HuH-7 (cell line): ENCODE measurements at regions not wholly inside any gene's neighbourhood (a gene's known extent, or its start where the extent isn't known, plus 50 kb on each side); places are given as distances from the start of the nearest gene placed in this dataset.
"Not testable (repeated sequence)": the region's sequence is repeated elsewhere in the genome, so short reads cannot be mapped to it uniquely, and the experiment has no call there.

Experiments used
- DNase-seq: peaks from one replicate; pipeline ENCODE4 v3.0.0; 2011; ENCODE audit warnings: low spot score

DNA sequence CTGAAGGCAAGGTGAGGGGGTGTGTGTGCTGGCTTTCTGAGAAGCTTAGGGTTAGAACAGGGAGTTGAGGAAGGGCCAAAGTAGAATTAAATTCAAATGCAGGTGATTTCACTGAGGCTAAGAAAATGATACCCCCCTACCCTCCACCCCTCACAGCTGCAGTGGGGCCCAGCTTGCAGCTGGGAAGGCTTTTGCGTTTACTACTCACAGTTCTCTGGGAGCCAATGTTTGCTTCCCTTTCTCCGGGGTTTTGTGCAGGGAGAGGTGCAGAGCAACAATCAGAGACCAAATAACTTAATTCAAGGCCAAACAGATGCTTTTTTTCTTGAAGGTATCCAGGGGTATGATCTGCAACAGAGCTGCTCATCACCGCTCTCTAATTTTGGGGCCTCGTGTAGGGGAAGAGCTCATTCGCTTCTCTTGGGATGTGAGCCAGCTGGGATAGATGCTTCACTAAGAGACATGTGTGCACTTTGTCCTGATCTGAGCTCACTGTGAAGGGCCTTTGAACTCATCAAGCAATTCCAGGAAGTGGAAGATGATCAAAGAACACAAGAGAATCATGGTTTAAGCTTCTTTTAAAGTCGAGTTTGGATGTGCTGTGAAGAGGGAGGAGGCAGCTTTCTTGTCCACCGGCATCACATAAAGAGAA lies 122.7 kb upstream of the C1GALT1C1 start:
- no peak for DNase-seq

DNA sequence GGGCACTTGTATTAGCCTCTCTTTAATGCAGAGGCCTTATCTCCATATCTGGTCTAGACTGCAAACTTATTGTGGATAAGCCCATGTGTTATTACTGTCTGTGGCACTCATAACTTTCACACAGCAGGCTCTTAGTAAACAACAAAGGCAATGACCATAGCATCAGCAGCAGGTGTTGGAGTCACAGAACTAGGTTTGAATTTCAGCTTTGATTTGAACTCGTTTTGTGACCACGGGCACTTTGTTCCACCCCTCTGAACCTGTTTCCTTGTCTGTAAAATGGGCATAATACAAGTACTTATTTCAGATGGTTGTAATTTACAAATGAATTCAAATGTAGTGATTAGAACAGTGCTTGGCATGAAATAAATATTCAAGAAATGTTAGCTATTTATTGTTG lies 121.8 kb upstream of the C1GALT1C1 start:
- DNase-seq: no peak

DNA sequence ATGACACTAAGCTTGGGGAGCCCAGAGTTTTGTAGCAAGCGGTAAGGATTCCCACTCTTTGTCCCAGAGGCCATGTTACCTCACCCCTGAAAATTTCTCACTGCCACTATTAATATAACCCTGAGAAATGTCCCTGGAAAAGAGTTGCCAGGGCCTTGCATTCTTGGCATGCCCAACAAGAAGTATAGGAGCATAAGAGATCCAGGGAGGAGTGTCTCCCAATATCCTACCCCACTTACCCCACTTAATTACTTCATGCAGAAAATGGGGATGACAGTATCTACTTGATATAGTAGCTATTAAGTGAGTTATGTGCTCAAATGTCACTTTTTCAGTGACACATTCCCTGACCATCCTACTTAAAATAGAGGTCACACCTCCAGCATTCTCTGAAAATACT lies 120.5 kb upstream of the C1GALT1C1 start:
- DNase-seq: no peak

DNA sequence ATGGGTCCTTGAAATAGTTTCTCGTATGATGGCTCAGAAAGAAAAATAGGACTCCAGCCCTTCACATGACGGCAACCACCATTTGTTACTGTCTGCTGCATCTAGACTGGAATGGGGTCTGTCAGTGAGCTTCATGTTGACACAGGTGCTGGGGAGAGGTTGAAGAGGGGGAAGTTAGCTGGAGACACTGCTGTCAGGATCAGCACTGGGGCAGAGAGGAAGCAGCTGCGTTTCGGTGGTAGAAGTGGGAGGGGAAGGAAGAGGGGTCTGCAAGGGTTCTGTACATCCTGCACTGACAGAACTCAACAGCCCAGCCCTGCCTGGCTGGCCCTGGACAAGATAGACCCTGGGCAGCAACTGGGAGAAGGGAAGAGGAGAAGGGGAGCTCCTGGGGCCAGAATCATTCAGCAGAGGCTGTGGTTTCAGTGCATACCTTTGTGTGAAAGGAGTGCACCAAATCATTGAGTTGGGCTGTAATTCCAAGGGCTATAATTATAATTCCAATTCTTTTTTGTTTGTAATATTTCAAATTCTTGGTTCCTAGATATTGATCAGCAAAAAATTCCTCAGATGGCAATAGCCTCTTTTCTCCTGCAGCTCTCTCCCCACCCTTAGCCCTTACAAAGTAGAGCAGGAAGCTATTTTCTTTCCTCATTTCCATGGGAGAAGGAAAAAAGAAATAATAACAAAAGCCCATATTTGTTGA lies 119.4 kb upstream of the C1GALT1C1 start:
- DNase-seq: no peak

DNA sequence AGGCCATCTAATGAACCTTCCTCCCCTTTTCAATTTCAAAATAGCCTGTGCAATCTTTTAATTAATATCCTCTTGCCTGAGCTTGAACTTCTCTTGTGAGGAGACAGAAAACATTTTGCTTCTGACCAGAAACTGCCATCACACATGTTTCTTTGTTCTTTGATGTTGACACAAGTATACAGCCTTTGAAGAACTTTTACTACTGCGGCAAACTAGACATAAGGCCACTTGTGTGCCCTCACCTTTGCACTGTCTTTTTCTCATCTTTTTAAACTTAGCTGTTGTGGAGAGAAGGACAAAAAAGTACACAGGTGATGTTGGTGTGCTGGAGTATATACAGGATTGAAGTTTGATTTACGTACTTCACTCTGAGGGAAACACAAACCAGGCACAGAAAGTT lies 116.3 kb upstream of the C1GALT1C1 start:
- no peak for DNase-seq

DNA sequence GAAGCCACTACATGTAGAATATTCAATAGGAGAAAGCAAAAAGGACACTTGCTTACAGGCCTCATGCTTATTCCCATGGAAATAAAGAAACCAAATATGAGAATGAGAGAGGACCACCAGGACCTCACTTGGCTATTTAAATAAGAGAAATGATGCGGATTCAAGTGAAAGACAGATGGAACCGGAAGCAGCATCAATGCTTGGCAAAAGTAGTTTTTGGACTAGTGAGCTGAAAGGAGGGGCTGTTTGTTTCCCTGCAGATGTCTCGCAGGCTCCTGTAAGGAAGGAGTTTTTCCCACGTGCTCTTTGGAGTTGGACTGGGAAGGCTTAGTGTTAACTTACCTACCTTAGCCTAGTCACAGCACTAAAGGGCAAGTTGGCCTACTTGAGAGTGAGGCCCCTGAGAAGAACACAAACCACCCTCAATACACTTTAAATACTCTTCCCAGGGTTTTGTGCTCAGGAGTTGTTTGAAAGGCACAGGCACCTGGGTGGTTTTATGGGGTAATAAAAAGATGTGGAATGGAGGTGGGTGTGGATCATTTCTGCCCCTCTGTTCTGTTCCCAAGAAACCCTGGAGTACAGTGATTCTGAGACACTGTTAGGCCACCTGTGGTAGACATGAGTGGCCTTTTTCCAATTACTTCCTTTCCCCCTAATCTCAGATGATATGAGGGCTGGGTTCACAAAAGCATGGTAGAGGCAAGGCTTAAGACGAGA lies 113.3 kb upstream of the C1GALT1C1 start:
- no peak for DNase-seq

DNA sequence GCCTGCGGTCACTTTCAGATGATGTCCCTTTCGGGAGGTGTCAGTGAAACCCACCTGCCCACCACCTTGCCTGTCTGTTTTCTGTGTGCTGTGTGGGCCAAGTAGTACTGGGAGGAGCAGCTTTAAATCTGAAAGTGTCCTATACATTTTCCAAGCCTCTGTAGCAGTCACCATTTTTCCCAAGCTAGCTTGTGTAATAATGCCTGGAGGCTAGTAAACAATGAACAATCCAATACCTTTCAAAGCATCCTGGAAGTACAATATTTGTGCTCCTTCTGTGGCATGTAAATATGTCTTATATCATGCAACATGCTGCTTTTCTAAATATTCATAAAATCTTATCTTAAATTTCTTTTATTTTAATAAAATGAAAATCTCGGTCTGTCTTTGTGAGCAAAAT lies 111.6 kb upstream of the C1GALT1C1 start:
- no peak for DNase-seq

DNA sequence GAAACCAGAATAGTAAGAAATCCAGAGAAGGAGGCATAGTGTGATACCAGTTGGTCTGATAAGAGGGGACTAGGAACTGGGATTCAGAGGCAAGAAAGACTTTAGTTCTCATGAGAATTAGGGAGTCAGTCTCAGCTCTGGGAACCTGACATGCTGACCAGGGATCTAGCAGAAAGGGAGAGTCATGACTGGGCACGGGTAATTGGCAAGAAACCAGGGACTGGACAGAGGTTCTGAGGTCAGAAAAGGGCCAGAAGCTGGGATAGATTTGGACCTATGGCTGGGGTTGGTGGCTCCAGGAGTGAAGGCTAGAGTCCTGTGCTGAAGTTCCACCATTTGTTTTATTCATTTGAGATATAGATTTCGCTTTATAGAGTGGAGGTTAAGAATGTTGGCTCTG lies 110.2 kb upstream of the C1GALT1C1 start:
- DNase-seq: no peak

DNA sequence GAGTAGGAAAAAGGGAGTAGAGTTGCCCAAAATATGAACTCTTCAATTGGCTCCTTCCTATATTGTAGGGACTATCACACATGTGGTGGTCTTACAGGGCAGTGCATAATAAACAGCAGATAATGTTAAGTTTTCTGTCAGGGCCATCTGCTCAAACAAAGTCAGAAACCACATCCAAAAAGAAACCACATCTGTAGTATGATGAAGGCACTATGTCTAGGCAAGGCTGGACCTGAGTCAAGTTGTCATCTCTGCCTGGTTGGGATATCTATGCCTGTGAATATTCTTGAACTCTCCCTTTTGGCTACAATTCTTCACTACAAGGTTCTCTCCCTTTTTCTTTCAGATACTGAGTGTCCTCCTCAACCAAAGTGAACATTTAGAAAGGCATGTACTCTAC lies 109.4 kb upstream of the C1GALT1C1 start:
- DNase-seq: no peak

DNA sequence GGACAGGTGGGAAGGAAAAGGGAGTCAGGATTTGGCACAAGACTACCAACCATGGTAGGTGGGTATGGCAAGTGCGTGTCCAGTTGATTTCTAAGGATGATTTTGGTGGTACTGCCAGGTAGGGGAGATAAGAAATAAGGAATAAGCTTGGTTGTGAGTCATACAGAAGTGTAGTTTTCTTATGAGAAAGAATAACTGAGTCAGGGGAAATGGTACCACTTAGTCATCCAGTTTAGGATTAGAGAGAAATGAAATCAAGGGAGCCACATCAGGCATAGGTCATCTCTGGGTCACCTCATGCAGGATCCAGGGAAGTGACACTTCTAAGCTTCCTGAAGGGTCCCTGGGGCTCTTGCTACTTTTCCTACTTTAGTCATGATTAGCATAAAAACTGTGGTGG lies 107.1 kb upstream of the C1GALT1C1 start:
- no peak for DNase-seq

DNA sequence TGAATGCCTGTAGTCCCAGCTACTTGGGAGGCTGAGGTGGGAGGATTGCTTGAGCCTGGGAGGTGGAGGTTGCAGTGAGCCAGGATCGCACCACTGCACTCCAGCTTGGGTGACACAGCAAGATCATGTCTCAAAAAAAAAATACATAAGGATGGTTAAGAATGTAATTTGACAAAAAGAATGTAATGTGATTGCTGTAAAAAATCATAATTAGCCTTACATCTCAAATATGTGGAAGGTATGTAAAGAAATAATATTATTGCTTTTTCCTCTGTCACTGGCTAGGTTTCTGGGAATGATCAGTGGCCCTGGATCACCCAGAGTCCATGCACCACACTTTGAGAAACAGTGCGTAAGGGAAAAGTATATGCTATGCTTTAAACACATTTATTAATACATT lies 106.1 kb upstream of the C1GALT1C1 start:
- DNase-seq: no peak

DNA sequence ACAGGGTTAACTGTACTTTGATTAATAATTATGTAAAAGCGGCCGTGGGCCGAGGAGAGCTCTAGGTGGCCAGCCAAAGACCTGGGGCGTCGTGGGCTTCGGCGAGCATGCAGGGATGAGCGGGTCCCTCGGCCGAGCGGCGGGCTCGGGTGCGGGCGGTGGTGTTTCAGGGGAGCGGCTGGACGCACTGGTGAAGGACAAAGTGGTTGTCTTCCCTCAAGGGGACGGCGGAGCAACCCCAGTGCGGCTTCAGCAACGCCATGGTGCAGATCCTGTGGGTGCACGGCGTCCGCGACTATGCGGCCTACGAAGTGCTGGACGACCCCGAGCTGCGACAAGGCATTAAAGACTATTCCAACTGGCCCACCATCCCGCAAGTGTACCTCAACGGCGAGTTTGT lies 103.0 kb upstream of the C1GALT1C1 start:
- DNase-seq: no peak

DNA sequence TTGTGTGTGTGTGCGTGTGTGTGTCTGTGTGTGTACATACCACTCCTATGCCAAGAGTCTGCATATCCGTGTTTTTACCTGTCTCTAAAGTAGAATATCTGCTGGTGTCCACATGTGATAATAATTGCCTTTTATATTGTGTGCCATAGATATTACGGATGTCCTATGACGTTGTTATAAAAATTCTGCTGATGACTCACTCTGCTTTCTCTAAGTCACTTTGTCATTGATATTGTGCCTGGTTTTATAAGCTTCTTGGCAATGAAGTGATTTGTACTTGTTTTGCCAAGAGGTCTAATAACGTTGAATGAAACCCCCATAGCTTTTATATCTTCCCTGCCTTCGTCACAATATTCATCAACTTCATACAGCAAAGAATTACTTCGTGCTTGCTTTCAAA lies 102.6 kb upstream of the C1GALT1C1 start:
- DNase-seq: no peak

DNA sequence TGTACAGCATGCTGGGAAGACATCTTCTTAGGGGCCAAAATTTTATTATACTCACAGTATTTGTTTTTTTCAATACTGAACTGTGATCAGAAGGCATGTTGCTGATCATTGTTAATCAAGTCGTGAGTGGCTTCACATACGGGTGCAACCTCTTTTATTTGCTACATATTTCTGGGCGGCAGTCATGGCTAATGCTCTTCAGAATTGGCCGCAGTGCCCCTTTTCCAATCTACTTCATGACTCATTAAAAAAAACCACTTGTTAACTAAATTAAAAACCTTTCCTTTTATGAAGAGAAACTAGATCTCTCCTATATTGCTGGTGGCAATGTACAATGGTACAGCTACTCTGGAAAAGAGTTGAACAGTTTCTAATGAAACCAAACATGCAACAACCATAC lies 101.5 kb upstream of the C1GALT1C1 start:
- DNase-seq: no peak

DNA sequence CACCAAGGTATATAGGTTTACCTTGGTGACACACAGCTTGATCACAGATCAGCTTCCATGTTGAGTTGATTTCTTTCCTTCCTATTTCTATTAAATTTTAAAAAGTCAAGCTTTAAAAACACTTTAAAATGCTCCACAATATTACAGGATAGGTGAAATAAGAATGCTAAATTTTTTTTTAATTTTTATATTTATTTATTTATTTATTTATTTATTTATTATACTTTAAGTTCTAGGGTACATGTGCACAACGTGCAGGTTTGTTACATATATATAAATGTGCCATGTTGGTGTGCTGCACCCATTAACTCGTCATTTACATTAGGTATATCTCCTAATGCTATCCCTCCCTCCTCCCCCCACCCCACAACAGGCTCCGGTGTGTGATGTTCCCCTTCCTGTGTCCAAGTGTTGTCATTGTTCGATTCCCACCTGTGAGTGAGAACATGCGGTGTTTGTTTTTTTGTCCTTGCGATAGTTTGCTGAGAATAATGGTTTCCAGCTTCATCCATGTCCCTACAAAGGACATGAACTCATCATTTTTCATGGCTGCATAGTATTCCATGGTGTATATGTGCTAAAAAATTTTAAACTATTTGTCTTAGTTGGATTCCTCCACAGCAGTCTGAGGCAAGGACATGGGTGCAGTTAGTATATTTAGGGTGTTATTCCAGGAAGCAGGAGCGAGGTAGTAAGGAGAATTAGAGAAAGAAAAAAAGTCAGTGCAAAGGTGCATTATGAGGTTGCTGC lies 99.8 kb upstream of the C1GALT1C1 start:
- DNase-seq: not testable (repeated sequence)

DNA sequence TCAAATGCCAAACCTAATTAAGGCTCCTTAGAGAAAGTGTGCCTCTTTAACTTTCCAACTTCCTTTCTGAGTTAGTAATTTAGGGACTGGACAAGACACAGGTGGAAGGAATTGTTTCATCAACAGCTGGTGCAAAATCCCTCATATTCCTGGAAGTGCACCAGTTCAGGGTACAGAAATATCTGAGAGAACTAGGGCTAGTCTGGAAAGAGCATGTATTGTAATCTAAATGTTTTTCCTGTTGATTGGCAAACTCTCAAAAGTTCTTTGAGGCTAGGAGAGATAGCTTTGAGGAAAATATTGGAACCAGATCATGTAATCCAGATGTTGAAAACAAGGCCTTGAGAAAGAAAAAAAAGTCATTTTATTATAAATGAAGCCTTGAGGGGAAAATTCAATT lies 98.1 kb upstream of the C1GALT1C1 start:
- no peak for DNase-seq

DNA sequence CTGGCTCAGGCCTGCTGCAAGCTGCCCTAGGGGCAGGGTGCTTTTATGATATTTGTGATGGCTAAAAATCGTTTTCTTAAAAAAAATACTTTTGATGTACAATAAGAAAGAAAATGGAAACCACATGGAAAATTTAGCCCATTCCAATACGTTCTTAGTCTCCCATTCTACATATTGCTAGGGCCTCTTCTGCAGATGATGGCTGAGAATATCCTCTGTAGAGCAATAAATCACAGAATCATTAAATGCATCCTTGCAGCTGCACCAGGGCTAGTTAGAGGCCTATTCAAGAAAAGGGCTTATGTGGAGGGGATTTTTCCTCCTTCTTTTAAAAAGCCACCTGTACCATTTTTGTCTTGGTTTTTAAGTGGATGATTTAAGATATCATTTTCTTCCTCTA lies 97.6 kb upstream of the C1GALT1C1 start:
- DNase-seq: no peak

DNA sequence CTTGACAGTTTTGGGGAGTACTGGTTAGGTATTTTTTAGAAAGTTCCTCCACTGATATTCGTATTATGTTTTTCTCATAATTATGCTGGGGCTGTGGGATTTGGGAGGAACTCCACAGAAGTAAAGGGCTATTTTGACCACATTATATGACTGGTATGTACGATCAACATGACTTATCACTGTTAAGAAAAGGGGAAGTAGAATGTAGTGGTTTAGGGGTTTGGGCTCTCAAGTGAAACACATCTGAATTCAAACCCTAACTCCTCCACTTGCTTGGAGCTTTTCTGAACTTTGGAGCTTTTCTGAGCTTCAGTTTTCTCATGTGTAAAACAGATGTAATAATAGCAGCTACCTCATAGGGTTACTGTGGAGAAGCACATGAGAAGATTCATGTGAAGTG lies 96.4 kb upstream of the C1GALT1C1 start:
- DNase-seq: no peak

DNA sequence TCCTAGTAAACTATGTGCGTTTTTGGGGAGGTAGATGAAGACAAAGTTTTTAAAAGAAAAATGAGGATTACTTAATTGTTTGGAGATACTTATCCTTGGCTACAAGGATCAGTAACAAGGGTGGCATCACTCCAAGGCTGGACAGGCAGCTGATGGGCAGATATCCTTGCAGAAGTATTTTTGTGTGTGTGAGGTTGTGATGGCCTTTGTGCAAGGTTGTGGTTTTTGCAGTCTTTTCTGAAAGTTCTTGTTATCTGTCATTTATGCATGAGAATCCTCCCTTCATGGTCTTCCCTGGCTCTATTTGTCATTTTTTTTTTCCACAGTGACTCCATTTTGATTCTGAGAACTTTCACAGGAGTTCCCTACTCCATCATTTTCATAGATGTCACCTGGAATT lies 96.0 kb upstream of the C1GALT1C1 start:
- no peak for DNase-seq

DNA sequence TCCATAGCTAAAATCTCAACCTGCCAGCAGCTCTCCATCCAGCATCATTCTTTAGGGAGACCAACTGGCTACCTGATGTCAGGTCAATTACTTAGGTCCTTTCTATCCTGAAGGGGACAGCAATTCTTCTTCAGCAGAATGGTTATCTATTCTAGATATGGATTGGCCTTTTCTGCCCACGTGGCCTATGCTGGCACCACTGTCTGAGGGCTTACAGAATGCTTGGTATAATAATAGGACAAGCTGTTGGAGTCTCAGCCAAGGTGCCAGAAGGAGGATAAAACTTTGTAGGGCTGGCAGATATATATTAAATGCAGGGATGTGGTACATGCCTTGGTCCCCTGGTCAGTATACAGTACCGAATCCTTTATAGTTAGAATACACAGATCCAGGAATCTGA lies 89.8 kb upstream of the C1GALT1C1 start:
- no peak for DNase-seq

DNA sequence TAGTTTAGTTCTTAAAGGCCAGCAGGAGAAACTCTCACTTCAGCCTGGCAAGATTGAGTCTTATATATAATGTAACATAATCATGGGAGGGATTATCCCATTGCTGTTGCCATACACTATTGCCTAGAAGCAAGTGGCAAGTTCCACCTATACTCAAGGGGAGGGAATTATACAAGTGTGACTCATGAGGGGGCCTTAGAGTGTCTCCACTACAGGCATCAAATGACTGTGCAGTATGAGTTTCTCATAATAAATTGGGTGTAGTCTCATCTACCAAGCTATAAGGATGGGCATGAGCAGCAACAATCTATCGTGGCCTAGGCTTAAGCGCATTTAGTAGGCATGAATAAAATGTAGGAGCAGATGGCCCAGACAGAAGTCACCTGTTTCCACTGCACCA lies 89.1 kb upstream of the C1GALT1C1 start:
- DNase-seq: no peak

DNA sequence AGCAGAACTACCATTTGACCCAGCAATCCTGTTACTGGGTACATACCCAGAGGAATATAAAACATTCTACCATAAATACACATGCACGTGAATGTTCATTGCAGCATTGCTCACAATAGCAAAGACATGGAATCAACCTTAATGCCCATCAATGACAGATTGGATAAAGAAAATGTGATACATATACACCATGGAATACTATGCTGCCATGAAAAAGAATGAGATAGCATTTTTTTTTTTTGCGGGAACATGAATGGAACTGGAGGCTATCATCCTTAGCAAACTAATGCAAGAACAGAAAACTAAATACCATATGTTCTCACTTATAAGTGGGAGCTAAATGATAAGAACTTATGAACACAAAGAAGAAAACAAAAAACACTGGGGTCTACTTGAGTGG lies 72.5 kb upstream of the C1GALT1C1 start:
- DNase-seq: not testable (repeated sequence)

DNA sequence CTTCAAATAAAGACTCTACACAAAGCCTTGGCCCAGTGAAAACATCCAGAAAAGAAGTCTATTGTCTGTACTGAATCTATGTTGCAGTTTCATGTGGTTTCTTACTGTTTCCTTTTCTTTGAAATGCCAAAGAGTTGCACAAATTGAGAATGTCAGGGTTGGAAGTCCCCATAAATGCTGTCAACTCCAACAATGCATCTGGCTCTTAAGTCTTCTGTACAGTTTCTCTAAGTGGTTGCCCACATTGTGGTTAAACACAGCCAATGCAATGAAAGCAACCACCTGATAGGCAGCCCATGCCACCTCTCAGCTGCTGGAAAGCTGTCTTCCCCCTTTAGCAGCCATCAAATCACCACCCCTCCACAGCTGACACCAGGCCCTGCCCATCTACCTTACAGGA lies 67.2 kb upstream of the C1GALT1C1 start:
- no peak for DNase-seq
